Liver (tissue), 3 donors: ENCODE measurements at regions not wholly inside any gene's neighbourhood (a gene's known extent, or its start where the extent isn't known, plus 50 kb on each side); places are given as distances from the start of the nearest gene placed in this dataset.

ENCODE experiments used
- CTCF ChIP-seq: fragments of 150-350 bp; IDR thresholded peaks from 2 replicates; pipeline ENCODE4 v1.5.1; 2017; ENCODE audit warnings: improper control_type of control experiment, low read depth, low read length; ENCODE audit not compliant: missing input control
- EGR1 ChIP-seq, 2 donors: IDR thresholded peaks; 2 replicates each; pipeline ENCODE4 v1.6.1; 2016 to 2018; ENCODE audit warnings: antibody characterized with exemption in 2 of 2, low read depth in 2 of 2
- GABPA ChIP-seq, 2 donors: IDR thresholded peaks in 1 of 2; conservative IDR thresholded peaks in 1 of 2; 2 replicates each; pipeline ENCODE4 v1.6.1; 2016; ENCODE audit warnings: antibody characterized with exemption in 2 of 2, mild to moderate bottlenecking in 1 of 2, moderate library complexity in 1 of 2
- JUND ChIP-seq, 2 donors: IDR thresholded peaks; 2 replicates each; pipeline ENCODE4 v1.6.1; 2016; ENCODE audit warnings: antibody characterized with exemption in 2 of 2
- MAX ChIP-seq: IDR thresholded peaks from 2 replicates; pipeline ENCODE4 v1.6.1; 2016; ENCODE audit warnings: antibody characterized with exemption
- RAD21 ChIP-seq, 2 donors: IDR thresholded peaks; 2 replicates each; pipeline ENCODE4 v1.6.1; 2016; ENCODE audit warnings: antibody characterized with exemption in 2 of 2, mild to moderate bottlenecking in 2 of 2
- SP1 ChIP-seq: IDR thresholded peaks from 2 replicates; pipeline ENCODE4 v1.6.1; 2018; ENCODE audit warnings: antibody characterized with exemption, mild to moderate bottlenecking
- TAF1 ChIP-seq: conservative IDR thresholded peaks from 2 replicates; pipeline ENCODE4 v1.6.1; 2016; ENCODE audit warnings: antibody characterized with exemption, mild to moderate bottlenecking
- YY1 ChIP-seq: IDR thresholded peaks from 2 replicates; pipeline ENCODE4 v1.6.1; 2016; ENCODE audit warnings: antibody characterized with exemption, mild to moderate bottlenecking
- ZBTB33 ChIP-seq: IDR thresholded peaks from 2 replicates; pipeline ENCODE4 v1.6.1; 2016; ENCODE audit warnings: antibody characterized with exemption
- donor health status: healthy.
- donor health status: healthy.

- TF ChIP-seq JUND (IDR thresholded peaks at IDR 0.05) (no peak), CTCF (no peak), EGR1 (IDR thresholded peaks at IDR 0.05; ENCODE audit: low read depth in 2 of 2) (no peak), YY1 (no peak), SP1 (no peak), TAF1 (no peak), RAD21 (IDR thresholded peaks at IDR 0.05) (no peak), GABPA (IDR thresholded peaks at IDR 0.05 in 1 of 2, conservative IDR thresholded peaks at IDR 0.05 in 1 of 2) (no peak), ZBTB33 (no peak), MAX (no peak)
Measured at GRCh38 chr5:144697847-144698262, 527.2 kb downstream of the KCTD16 start.
